ENCODE measurements at regions not wholly inside any gene's neighbourhood (a gene's known extent, or its start where the extent isn't known, plus 50 kb on each side); places are given as distances from the start of the nearest gene placed in this dataset.
A peak's percentile ranks its signal among the peaks of the same experiment; 100 is the strongest.

DNA sequence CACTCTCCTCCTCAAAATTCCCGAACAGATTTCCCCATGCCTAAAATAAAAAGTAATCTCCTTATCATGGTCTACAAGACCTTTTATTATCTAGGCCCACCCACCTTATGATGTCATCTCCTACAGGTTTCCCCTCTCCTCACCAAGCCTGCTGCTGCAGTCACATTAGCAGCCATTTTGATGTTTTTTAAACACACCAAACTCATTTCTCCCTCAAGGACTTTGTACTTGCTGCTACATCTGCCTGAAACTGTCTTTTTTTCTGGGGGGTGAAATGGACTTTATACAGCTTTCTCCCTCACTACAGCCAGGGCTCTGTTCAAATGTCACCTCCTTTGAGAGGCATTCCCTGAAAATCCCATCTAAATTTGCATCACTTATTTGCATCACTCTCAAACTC is 90.2 kb upstream of the TAB3 start:
- H3K23ac ChIP-seq (ENCODE audit: low read length) = no peak overlapping the region
- H2AK5ac ChIP-seq (ENCODE audit: low read length) = no peak overlapping the region
- no peak overlapping the region for H3K9ac ChIP-seq (ENCODE audit: low read length)
- no CpG with 5 or more reads among the region's 1 CpG for WGBS (ENCODE audit: extremely low coverage, insufficient coverage, insufficient read length)
- no peak overlapping the region for H2BK120ac ChIP-seq (ENCODE audit: insufficient read depth, low read length, poor library complexity)
- H2BK5ac ChIP-seq (ENCODE audit: low read depth, low read length, poor library complexity) = no peak overlapping the region
- no peaks in the 10 kb centered on the region for H3K9me3 ChIP-seq (ENCODE audit: insufficient read depth, low read depth, low read length)
- no peak overlapping the region for H3K14ac ChIP-seq (ENCODE audit: low read length)
- no peaks in the 10 kb centered on the region for H3K4me1 ChIP-seq (ENCODE audit: control insufficient read depth in 1 of 2, insufficient read depth in 2 of 2, low read length in 2 of 2)
- H3K36me3 ChIP-seq (ENCODE audit: control insufficient read depth in 1 of 2, insufficient read depth in 2 of 2, low read length in 2 of 2) = no peaks in the 10 kb centered on the region
- no peaks in the 10 kb centered on the region for H3K79me2 ChIP-seq (ENCODE audit: control insufficient read depth, insufficient read depth, low read length, poor library complexity)
- H3K27ac ChIP-seq (ENCODE audit: low read depth, low read length) = no peak overlapping the region
- DNase-seq = no peak
- H4K91ac ChIP-seq (ENCODE audit: low read depth, low read length) = no peak overlapping the region
- H2BK12ac ChIP-seq (ENCODE audit: low read length) = no peak overlapping the region
- no peaks in the 10 kb centered on the region for H3K27me3 ChIP-seq (ENCODE audit: insufficient read depth, low read length)
- H3K4me3 ChIP-seq (ENCODE audit: low read depth, low read length) = no peak overlapping the region
- H3K79me1 ChIP-seq (ENCODE audit: low read length) = no peaks in the 10 kb centered on the region
- H3K18ac ChIP-seq (ENCODE audit: low read length) = no peak overlapping the region
- H4K8ac ChIP-seq (ENCODE audit: low read depth, low read length) = no peak overlapping the region
- H4K12ac ChIP-seq (ENCODE audit: low read depth, low read length) = no peak overlapping the region
- no peak overlapping the region for H3K4me2 ChIP-seq (ENCODE audit: low read length)
- H3K4ac ChIP-seq (ENCODE audit: low read depth, low read length) = no peak overlapping the region
- H2AFZ ChIP-seq (ENCODE audit: insufficient read depth, low read length, poor library complexity) = no peak overlapping the region

DNA sequence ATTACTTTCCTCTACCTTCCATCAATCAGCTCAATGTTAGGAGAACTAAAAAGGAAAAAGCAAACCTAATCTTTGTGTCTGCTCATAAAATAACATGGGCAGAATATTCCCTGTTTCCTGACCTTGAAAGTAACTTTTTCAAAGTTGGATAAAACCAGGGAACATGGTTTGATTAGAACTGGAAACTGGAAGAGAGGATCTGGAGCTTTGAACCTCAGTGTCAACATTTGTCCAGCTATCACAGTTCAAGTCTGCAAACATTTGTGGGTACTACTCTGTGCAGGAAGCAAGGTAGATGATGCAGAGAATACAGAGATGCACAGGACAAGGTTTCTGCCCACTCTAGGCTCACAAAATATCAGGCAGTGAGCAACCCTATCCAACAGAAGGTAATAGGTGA is 86.4 kb upstream of the TAB3 start:
- Histone ChIP-seq H4K8ac (ENCODE audit: low read depth, low read length) (no peak overlapping the region), H3K36me3 (ENCODE audit: control insufficient read depth in 1 of 2, insufficient read depth in 2 of 2, low read length in 2 of 2) (no peaks in the 10 kb centered on the region), H4K91ac (ENCODE audit: low read depth, low read length) (no peak overlapping the region), H2BK120ac (ENCODE audit: insufficient read depth, low read length, poor library complexity) (no peak overlapping the region), H3K79me2 (ENCODE audit: control insufficient read depth, insufficient read depth, low read length, poor library complexity) (no peaks in the 10 kb centered on the region), H3K4ac (ENCODE audit: low read depth, low read length) (no peak overlapping the region), H3K18ac (ENCODE audit: low read length) (no peak overlapping the region), H3K27ac (ENCODE audit: low read depth, low read length) (no peak overlapping the region), H3K14ac (ENCODE audit: low read length) (no peak overlapping the region), H3K27me3 (ENCODE audit: insufficient read depth, low read length) (no peaks in the 10 kb centered on the region), H2AFZ (ENCODE audit: insufficient read depth, low read length, poor library complexity) (no peak overlapping the region), H4K12ac (ENCODE audit: low read depth, low read length) (no peak overlapping the region), H3K79me1 (ENCODE audit: low read length) (no peaks in the 10 kb centered on the region), H2BK12ac (ENCODE audit: low read length) (no peak overlapping the region), H3K4me1 (ENCODE audit: control insufficient read depth in 1 of 2, insufficient read depth in 2 of 2, low read length in 2 of 2) (no peaks in the 10 kb centered on the region), H3K4me3 (ENCODE audit: low read depth, low read length) (no peak overlapping the region), H3K9me3 (ENCODE audit: insufficient read depth, low read depth, low read length) (no peaks in the 10 kb centered on the region), H3K9ac (ENCODE audit: low read length) (no peak overlapping the region), H2AK5ac (ENCODE audit: low read length) (no peak overlapping the region), H3K4me2 (ENCODE audit: low read length) (no peak overlapping the region), H2BK5ac (ENCODE audit: low read depth, low read length, poor library complexity) (no peak overlapping the region), H3K23ac (ENCODE audit: low read length) (no peak overlapping the region)
- no peak for DNase-seq

DNA sequence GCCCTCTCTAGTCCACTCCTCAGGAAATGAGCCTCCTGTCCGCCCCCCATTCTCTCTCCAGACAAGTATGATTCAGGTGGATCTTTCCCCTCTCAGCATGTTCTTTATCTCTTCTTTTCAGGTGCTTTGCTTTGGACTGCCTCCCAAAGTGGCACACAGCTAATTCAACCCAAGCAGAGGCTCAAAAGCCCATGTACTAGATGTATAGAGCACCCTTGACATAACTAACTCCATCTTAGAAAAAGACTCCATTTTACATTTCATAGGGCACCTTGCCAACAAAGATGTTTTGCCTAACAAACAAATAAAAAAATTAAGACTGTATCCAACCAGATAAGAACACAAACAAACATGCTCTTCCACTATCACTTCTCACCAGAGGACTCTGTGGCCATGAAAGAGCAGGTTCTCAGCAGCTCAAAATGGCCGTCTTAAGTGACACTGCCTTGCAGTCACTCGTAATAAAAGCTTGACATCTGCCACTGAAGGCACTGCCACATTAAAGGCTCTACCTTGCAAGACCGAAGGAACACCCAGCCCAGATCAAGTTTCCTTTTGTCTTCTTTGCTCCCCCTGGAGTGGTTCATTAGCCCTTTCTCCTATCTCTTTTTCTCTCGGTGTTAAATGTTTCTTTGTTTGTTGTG is 84.9 kb upstream of the TAB3 start:
- WGBS (ENCODE audit: extremely low coverage, insufficient coverage, insufficient read length) = no CpG with 5 or more reads among the region's 5 CpGs
- H3K9ac ChIP-seq (ENCODE audit: low read length) = no peak overlapping the region
- no peak overlapping the region for H3K4me3 ChIP-seq (ENCODE audit: low read depth, low read length)
- no peak overlapping the region for H2AFZ ChIP-seq (ENCODE audit: insufficient read depth, low read length, poor library complexity)
- no peak overlapping the region for H3K18ac ChIP-seq (ENCODE audit: low read length)
- H3K4me1 ChIP-seq (ENCODE audit: control insufficient read depth in 1 of 2, insufficient read depth in 2 of 2, low read length in 2 of 2) = no peaks in the 10 kb centered on the region
- no peaks in the 10 kb centered on the region for H3K27me3 ChIP-seq (ENCODE audit: insufficient read depth, low read length)
- H3K79me2 ChIP-seq (ENCODE audit: control insufficient read depth, insufficient read depth, low read length, poor library complexity) = no peaks in the 10 kb centered on the region
- no peak overlapping the region for H3K14ac ChIP-seq (ENCODE audit: low read length)
- H2BK5ac ChIP-seq (ENCODE audit: low read depth, low read length, poor library complexity) = no peak overlapping the region
- no peak overlapping the region for H2AK5ac ChIP-seq (ENCODE audit: low read length)
- no peak overlapping the region for H2BK12ac ChIP-seq (ENCODE audit: low read length)
- no peak overlapping the region for H3K4ac ChIP-seq (ENCODE audit: low read depth, low read length)
- no peak overlapping the region for H4K91ac ChIP-seq (ENCODE audit: low read depth, low read length)
- H3K9me3 ChIP-seq (ENCODE audit: insufficient read depth, low read depth, low read length) = no peaks in the 10 kb centered on the region
- DNase-seq = no peak
- H4K8ac ChIP-seq (ENCODE audit: low read depth, low read length) = no peak overlapping the region
- H4K12ac ChIP-seq (ENCODE audit: low read depth, low read length) = no peak overlapping the region
- no peak overlapping the region for H3K27ac ChIP-seq (ENCODE audit: low read depth, low read length)
- H2BK120ac ChIP-seq (ENCODE audit: insufficient read depth, low read length, poor library complexity) = no peak overlapping the region
- H3K4me2 ChIP-seq (ENCODE audit: low read length) = no peak overlapping the region
- H3K79me1 ChIP-seq (ENCODE audit: low read length) = no peaks in the 10 kb centered on the region
- H3K23ac ChIP-seq (ENCODE audit: low read length) = no peak overlapping the region
- no peaks in the 10 kb centered on the region for H3K36me3 ChIP-seq (ENCODE audit: control insufficient read depth in 1 of 2, insufficient read depth in 2 of 2, low read length in 2 of 2)

DNA sequence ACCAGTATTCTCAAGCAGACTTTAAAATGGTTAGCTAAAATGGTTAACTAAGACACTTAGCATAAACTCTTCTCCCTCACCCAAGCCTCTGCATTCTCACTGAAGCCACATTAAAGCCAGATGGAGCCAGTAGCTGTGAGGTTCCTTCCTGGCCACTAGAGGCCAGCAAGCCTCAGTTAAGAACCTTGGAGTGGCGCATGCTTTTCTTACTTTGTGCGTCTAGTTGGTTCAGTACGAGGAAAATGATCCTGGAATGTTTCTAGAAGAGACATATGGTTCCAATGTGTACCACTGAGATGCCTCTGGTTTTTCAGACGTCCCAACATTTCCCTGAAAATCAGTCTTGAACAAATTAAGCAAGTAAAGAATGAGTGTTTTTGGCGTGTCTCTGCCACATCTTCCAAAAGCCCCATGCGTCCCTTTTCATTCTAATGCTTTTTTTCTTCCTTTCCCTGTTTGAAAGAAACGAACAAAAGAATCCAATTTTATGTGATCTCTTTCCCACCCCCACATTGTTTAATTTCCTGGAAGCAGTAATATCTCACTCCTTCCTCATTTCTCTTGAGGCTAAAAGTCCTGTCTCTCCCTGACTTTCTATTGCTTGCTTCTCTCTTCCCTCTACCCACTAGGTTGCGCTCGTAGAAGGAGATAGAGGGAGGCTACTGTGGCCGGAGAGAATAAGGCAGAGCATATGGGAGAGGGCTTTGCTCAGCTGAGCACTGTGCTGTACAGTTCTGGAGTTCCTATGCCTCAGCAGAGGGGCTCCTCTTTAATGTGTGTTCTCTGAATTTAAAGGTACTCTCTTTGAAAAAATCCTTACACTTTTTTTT is 82.9 kb upstream of the TAB3 start:
- no peaks in the 10 kb centered on the region for H3K36me3 ChIP-seq (ENCODE audit: control insufficient read depth in 1 of 2, insufficient read depth in 2 of 2, low read length in 2 of 2)
- no peak overlapping the region for H3K18ac ChIP-seq (ENCODE audit: low read length)
- no peak overlapping the region for H3K23ac ChIP-seq (ENCODE audit: low read length)
- H3K79me2 ChIP-seq (ENCODE audit: control insufficient read depth, insufficient read depth, low read length, poor library complexity) = no peaks in the 10 kb centered on the region
- H3K4ac ChIP-seq (ENCODE audit: low read depth, low read length) = no peak overlapping the region
- no CpG with 5 or more reads among the region's 10 CpGs for WGBS (ENCODE audit: extremely low coverage, insufficient coverage, insufficient read length)
- no peak overlapping the region for H2BK12ac ChIP-seq (ENCODE audit: low read length)
- no peaks in the 10 kb centered on the region for H3K9me3 ChIP-seq (ENCODE audit: insufficient read depth, low read depth, low read length)
- H3K9ac ChIP-seq (ENCODE audit: low read length) = no peak overlapping the region
- no peak overlapping the region for H4K8ac ChIP-seq (ENCODE audit: low read depth, low read length)
- no peak overlapping the region for H4K12ac ChIP-seq (ENCODE audit: low read depth, low read length)
- H2BK5ac ChIP-seq (ENCODE audit: low read depth, low read length, poor library complexity) = no peak overlapping the region
- H4K91ac ChIP-seq (ENCODE audit: low read depth, low read length) = no peak overlapping the region
- DNase-seq = peak in 1 of 2 donors; percentile 61
- H3K4me1 ChIP-seq (ENCODE audit: control insufficient read depth in 1 of 2, insufficient read depth in 2 of 2, low read length in 2 of 2) = no peaks in the 10 kb centered on the region
- no peak overlapping the region for H3K14ac ChIP-seq (ENCODE audit: low read length)
- H3K79me1 ChIP-seq (ENCODE audit: low read length) = no peaks in the 10 kb centered on the region
- H3K27me3 ChIP-seq (ENCODE audit: insufficient read depth, low read length) = no peaks in the 10 kb centered on the region
- no peak overlapping the region for H2AK5ac ChIP-seq (ENCODE audit: low read length)
- H3K27ac ChIP-seq (ENCODE audit: low read depth, low read length) = no peak overlapping the region
- H2AFZ ChIP-seq (ENCODE audit: insufficient read depth, low read length, poor library complexity) = no peak overlapping the region
- H3K4me2 ChIP-seq (ENCODE audit: low read length) = peak overlapping the region; percentile 54
- no peak overlapping the region for H3K4me3 ChIP-seq (ENCODE audit: low read depth, low read length)
- no peak overlapping the region for H2BK120ac ChIP-seq (ENCODE audit: insufficient read depth, low read length, poor library complexity)

Measured in trophoblast cell (in vitro differentiated cells and primary cell).